ENCODE measurements at regions not wholly inside any gene's neighbourhood (a gene's known extent, or its start where the extent isn't known, plus 50 kb on each side); places are given as distances from the start of the nearest gene placed in this dataset.

GRCh38 chr11:116129456-116129855 lies 625.2 kb upstream of the CADM1 start:
- ATAC-seq: no peak

GRCh38 chr11:116126562-116126961 lies 622.3 kb upstream of the CADM1 start:
- ATAC-seq: no peak
- TF ChIP-seq SNAI2 (CRISPR knock-in tag; IDR thresholded peaks at IDR 0.05) (no peak), ARNTL (CRISPR knock-in tag; IDR thresholded peaks at IDR 0.05; ENCODE audit: borderline replicate concordance, low read depth) (no peak), ZFP30 (CRISPR knock-in tag; IDR thresholded peaks at IDR 0.05) (no peak), ESRRG (CRISPR knock-in tag; IDR thresholded peaks at IDR 0.05) (no peak), OSR1 (CRISPR knock-in tag; IDR thresholded peaks at IDR 0.05) (no peak), ISL1 (CRISPR knock-in tag; IDR thresholded peaks at IDR 0.05) (no peak), TOX (CRISPR knock-in tag; IDR thresholded peaks at IDR 0.05; ENCODE audit: borderline replicate concordance) (no peak), PATZ1 (CRISPR knock-in tag; IDR thresholded peaks at IDR 0.05; ENCODE audit: borderline replicate concordance) (no peak), PPARA (CRISPR knock-in tag; IDR thresholded peaks at IDR 0.05; ENCODE audit: borderline replicate concordance) (no peak)

More at GRCh38 chr11:116129456-116129855, 625.2 kb upstream of the CADM1 start:
- no peak for TF ChIP-seq OSR1 (CRISPR knock-in tag; IDR thresholded peaks at IDR 0.05)
- no peak for TF ChIP-seq ZNF8 (CRISPR knock-in tag; IDR thresholded peaks at IDR 0.05)
- TF ChIP-seq PATZ1 (CRISPR knock-in tag; IDR thresholded peaks at IDR 0.05; ENCODE audit: borderline replicate concordance): no peak
- no peak for TF ChIP-seq BACH2 (CRISPR knock-in tag; IDR thresholded peaks at IDR 0.05; ENCODE audit: borderline replicate concordance)
- no peak for TF ChIP-seq ZNF565 (CRISPR knock-in tag; conservative IDR thresholded peaks at IDR 0.05; ENCODE audit: low read depth)
- no peak for TF ChIP-seq GLIS3 (CRISPR knock-in tag; IDR thresholded peaks at IDR 0.05)
- no peak for TF ChIP-seq POU6F1 (CRISPR knock-in tag; IDR thresholded peaks at IDR 0.05; ENCODE audit: borderline replicate concordance, low read depth)
- no peak for TF ChIP-seq ZFP3 (CRISPR knock-in tag; IDR thresholded peaks at IDR 0.05)
- TF ChIP-seq ISL1 (CRISPR knock-in tag; IDR thresholded peaks at IDR 0.05): no peak
- TF ChIP-seq SNAI2 (CRISPR knock-in tag; IDR thresholded peaks at IDR 0.05): no peak
- no peak for TF ChIP-seq CSRNP3 (CRISPR knock-in tag; IDR thresholded peaks at IDR 0.05)
- no peak for TF ChIP-seq CSDC2 (CRISPR knock-in tag; IDR thresholded peaks at IDR 0.05)
- TF ChIP-seq TSHZ2 (CRISPR knock-in tag; IDR thresholded peaks at IDR 0.05): no peak
- TF ChIP-seq ZC3H10 (CRISPR knock-in tag; IDR thresholded peaks at IDR 0.05): no peak
- no peak for TF ChIP-seq ARNTL (CRISPR knock-in tag; IDR thresholded peaks at IDR 0.05; ENCODE audit: borderline replicate concordance, low read depth)
- no peak for TF ChIP-seq ZFP30 (CRISPR knock-in tag; IDR thresholded peaks at IDR 0.05)
- no peak for TF ChIP-seq PPARA (CRISPR knock-in tag; IDR thresholded peaks at IDR 0.05; ENCODE audit: borderline replicate concordance)

GRCh38 chr11:116124922-116125714 lies 620.9 kb upstream of the CADM1 start:
- no peak for ATAC-seq
- no peak for TF ChIP-seq GLIS3 (CRISPR knock-in tag; IDR thresholded peaks at IDR 0.05)
- TF ChIP-seq TOX (CRISPR knock-in tag; IDR thresholded peaks at IDR 0.05; ENCODE audit: borderline replicate concordance): no peak
- no peak for TF ChIP-seq TSHZ2 (CRISPR knock-in tag; IDR thresholded peaks at IDR 0.05)
- no peak for TF ChIP-seq CREB5 (CRISPR knock-in tag; IDR thresholded peaks at IDR 0.05; ENCODE audit: low read depth)
- TF ChIP-seq ARNTL (CRISPR knock-in tag; IDR thresholded peaks at IDR 0.05; ENCODE audit: borderline replicate concordance, low read depth): no peak
